GM12874 (cell line): ENCODE measurements at regions not wholly inside any gene's neighbourhood (a gene's known extent, or its start where the extent isn't known, plus 50 kb on each side); places are given as distances from the start of the nearest gene placed in this dataset.

Experiments
- TF ChIP-seq, protein P1 (sequence below): IDR thresholded peaks from 2 replicates; pipeline ENCODE4 v1.5.1; 2011; ENCODE audit warnings: low read depth, mild to moderate bottlenecking, control low read depth, low read length, moderate library complexity; ENCODE audit not compliant: insufficient read depth

DNA sequence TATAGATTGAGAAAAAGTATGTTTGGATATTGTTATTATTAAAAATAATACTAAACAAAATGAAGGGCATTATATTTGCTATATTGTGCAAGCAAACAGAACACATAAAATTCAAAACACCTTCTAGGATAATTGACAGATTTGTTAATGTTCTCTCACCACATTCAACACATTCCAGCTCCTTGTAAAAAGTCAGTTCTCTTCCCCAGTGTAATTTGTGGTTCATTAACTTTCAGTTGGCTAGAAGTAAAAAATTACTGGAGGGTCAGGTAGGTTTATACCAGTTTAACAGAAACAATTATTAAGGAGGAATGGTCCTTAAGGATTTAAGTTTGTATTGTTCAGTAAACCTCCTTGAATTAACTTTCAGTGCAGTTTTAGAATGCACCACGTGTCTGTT lies 1235.3 kb upstream of the ADGRL2 start:
- TF ChIP-seq, protein P1, sequence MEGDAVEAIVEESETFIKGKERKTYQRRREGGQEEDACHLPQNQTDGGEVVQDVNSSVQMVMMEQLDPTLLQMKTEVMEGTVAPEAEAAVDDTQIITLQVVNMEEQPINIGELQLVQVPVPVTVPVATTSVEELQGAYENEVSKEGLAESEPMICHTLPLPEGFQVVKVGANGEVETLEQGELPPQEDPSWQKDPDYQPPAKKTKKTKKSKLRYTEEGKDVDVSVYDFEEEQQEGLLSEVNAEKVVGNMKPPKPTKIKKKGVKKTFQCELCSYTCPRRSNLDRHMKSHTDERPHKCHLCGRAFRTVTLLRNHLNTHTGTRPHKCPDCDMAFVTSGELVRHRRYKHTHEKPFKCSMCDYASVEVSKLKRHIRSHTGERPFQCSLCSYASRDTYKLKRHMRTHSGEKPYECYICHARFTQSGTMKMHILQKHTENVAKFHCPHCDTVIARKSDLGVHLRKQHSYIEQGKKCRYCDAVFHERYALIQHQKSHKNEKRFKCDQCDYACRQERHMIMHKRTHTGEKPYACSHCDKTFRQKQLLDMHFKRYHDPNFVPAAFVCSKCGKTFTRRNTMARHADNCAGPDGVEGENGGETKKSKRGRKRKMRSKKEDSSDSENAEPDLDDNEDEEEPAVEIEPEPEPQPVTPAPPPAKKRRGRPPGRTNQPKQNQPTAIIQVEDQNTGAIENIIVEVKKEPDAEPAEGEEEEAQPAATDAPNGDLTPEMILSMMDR: no peak

DNA sequence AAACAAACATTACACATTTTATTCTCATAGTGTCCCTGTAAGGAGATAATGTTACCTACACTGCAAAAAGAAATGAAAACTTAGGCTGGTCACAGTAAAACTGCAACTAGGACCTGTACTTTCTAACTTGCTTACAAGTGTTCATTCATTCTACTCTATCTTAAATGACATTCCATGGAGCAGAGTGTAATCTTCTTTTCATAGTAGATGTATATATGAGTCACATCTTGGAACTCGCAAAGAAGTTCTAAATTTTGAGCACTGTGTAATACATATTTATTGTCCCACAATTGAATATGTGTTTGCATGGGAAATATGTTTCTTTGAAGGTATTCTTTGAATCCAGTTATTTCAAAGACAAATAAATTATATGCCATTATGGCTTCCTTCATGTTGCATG lies 1258.5 kb upstream of the ADGRL2 start:
- TF ChIP-seq, protein P1: no peak

DNA sequence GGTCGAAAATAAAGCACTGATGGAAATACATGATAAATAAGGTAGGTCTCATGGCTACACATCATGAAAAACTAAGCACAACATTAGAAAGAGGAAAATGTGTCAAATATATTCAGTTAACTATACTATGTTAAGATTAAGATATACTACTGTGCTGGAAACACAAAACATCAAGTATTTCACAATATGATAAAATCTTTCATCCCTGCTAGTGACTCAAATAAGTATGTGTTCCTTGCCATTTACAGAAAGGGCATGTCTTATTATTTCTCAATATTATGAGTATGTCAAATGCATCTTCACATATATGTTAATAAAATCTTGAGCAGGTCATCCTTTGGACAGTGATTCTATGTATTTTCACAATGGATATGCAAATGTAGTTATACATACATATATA lies 1260.1 kb upstream of the ADGRL2 start:
- TF ChIP-seq, protein P1: no peak

DNA sequence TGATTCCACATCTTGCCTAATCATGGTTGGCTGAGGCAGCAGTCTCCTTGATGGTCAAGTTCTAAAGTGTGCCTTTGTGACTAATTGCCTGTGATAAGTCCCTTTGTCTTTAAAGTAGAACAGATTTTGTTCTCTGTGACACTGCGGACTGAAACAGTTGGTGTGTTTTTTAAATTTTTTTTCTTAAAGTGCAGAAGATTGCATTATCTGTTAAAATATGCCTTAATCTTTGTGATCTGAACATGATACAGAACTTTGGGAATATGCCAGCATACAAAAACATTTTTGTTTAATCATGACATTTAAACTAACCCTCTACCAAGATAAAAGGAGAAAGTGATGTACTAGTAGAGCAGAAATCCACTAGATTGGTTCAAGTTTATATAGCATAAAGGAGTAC lies 1260.6 kb upstream of the ADGRL2 start:
- TF ChIP-seq, protein P1: no peak

DNA sequence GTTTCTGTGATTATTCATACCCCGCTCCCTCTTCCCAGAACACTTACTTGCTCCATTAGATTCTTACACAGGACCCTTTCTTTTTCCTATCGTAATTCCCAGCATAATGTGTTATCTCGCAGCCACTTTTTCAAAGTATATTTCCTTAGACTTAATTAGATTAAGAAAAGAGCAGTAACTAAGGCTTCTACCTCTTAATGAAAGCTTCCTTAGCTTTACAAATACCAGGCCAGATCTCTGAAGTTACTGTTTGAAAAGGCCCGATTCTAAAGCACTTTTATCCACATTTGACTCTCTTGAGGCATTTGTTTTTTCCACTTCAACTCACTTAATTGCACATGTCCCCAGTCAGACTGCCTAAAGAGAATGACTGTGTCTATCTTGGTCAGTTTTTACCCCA lies 1264.3 kb upstream of the ADGRL2 start:
- TF ChIP-seq, protein P1: no peak

DNA sequence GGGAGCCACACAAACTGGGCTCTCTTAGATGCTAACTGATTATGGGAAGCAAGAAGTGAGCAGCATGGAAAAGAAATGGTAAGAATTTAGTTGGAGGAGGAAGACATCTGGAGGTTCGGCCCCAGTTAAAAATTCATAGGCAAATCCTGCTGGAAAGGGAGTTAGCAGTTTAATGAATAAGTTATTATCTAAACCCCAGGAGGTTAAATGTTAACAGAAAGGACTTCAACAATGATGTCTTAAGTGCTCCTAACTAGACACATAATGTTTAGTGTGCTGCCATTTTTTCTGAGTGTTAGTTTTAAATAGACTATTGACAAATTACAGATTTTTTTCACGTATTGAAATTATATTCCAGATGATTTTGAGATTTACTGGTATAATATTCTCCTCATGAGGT lies 1265.3 kb upstream of the ADGRL2 start:
- TF ChIP-seq, protein P1: no peak

DNA sequence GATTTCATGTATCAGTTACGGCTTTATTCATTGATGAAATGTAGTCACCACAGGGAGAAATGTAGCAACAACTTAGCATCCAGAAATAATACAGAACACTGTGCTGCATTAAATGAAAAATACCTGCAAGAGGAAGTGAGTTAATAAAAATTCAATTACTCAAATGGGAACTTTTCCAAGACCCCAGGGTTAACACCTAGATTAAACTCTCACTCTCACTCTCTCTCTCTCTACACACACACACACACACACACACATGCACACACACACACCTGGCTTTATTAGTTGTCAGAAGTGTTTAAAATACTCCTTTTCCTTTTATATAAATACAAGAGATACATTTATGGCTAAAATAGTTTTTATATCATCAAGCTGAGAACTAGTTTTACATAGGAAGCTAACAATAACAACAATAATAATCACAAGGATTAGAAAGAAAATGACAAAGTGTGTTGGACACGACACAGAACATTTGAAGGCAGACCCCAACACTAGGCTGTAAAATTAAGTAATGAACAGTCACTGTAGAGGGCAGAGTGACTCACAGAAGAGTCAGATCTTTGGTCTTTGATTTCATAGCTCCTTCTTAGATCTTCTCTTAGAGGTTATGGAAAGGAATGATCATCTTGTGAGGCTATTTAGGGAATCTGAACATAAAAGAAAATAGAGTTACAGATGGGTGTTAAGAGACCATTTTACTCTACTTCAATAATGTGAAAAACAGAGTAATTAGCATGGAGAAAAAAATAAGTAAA lies 1266.0 kb upstream of the ADGRL2 start:
- TF ChIP-seq, protein P1: no peak
